DMS153 (cell line): ENCODE measurements at regions not wholly inside any gene's neighbourhood (a gene's known extent, or its start where the extent isn't known, plus 50 kb on each side); places are given as distances from the start of the nearest gene placed in this dataset.
A peak's percentile ranks its signal among the peaks of the same experiment; 100 is the strongest.

Experiments
- DNase-seq: peaks from one replicate; lab custom pipeline; 2025; lab: John Stamatoyannopoulos, UW

- no peak for DNase-seq
Measured at GRCh38 chr12:115708801-115709200, 568.7 kb downstream of the MED13L start.

DNA sequence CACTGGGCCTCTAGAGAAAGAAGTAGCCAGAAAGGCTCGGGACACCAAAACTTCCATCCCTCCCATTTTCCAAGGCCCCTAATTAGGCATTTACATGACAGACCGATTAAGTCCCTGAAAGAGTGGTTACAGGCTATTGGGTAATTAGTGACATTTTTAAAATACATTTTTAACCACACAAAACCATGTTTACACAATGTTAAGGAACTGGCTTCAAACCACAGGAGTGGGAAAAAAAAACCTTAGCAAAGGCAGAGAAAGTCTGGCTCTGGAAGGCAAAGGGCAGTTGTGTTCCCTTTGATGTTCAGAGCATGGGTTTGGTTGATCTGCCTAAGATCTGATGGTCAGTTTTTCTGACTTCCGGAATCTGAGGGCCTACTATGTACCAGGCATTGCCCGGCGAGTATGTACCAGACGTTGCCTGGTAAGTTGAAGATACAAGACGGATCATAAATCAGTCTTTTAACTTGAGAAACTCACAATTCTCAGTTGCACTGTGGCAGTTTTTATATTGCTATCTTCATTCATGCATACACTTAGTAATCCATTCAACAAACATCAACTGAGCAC is 576.5 kb downstream of the MED13L start:
- DNase-seq: no peak

GRCh38 chr12:115700081-115700480 is 577.4 kb downstream of the MED13L start:
- no peak for DNase-seq

DNA sequence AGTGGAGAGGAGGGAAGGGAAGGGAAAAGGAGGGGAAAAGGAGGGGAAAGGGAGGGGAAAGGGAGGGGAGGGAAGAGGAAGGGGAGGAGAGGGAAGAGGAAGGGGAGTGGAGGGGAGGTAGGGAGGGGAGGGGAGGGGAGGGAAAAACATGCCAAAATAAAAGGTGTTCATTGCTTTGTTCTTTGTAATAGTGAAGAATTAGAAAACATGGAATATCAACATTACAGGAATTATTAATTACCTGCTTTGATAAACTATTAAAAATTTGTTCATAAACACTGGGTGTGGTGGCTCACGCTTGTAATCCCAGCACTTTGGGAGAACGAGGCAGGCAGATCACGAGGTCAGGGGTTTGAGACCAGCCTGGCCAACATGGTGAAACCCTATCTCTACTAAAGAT is 579.2 kb downstream of the MED13L start:
- DNase-seq: no peak

- peak; percentile 93 for DNase-seq
Measured at GRCh38 chr12:115697340-115697739, 580.2 kb downstream of the MED13L start.

- DNase-seq: no peak
Measured at GRCh38 chr12:115694564-115694963, 582.9 kb downstream of the MED13L start.

DNA sequence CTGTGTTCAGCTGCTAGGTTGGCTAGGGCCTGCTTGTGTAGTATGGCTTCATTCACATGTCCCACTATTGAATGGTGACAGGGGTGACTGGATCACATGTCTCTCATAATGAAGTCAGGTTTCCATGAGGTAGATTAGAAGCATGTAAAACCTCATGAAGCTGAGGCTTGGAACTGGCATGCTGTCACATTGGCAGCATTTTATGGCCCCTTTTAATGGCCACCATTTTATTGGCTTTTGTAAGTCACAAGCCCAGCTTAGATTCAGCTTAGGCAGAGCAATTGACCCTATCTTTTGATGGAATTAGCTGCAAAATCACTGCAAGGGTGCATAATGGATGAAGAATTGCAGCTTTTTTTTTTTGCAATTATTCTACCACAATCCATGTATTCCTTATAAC is 583.5 kb downstream of the MED13L start:
- DNase-seq: no peak

DNA sequence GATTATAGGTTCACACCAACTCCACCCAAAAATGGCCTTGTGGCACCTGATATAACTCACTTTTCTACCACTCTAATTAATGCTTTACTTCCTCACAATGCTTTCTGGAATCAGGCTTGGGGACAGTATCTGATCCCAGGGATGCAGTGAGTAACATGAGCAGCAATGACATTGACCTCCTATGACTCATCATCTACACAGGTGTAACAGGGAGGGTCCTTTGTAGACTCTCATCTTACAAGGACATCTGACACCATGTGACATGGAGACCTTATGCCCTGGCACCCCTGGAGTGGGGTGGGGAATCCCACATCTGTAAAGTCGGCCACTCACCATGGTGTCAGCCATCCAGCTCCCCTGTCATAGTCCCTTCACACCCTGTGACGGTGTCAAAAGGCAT is 586.4 kb downstream of the MED13L start:
- DNase-seq: peak; percentile 42

- DNase-seq: no peak
Measured at GRCh38 chr12:115687094-115687493, 590.4 kb downstream of the MED13L start.

DNA sequence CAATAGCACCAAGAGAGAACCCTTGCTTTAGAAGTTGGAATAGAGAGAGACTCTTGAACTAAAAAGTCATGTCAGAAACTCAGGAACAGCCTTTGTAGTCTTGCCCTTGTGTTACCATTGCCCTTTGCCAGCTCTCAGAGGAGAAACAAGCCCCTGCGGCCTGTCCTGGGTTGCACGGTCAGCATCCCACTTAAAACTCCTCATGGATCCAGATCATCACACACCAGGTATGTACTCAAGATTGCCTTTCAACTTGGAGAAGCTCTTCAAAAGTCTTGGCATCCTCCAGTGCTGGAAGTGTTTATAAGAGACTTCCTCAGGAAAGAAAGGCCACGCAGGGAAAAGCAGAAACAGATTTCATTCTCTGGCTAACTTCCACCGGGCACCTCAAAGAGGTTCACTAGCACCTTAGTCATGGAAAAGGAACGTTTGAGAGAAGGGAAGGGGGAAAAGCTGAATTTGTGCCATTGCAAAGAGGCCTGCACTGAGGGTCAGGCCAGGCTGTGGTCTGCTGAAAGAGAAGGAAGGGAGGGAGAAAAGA is 594.2 kb downstream of the MED13L start:
- no peak for DNase-seq

GRCh38 chr12:115680967-115681366 is 596.5 kb downstream of the MED13L start:
- no peak for DNase-seq

DNA sequence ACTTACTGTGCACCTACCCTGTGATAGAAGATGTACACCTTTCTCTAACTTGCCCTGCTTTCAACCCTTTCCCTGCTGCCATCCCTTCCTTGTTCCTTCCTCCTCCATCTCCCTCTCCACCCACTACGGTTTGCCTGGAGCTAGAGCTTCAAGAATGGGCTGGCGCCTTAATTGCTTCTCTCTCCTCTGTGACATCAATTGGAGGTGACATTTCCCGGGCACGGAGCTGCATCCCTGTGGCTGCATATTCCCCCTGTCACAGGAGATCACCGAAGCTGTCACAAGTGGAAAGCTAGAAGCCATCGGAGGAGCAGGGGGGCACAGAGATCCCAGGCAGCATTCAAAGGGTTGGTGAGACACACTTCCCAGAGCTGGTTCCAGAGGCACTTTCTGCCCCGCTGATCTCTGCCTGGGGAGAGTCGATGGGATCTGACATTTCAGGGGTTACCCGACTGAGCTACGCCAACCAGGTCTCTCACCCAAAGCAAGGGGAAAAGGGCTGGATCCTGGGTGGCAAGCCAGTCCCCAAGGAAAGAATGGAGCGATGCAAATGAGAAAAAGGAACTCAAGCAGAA is 604.9 kb downstream of the MED13L start:
- no peak for DNase-seq

GRCh38 chr12:115672086-115672485 is 605.4 kb downstream of the MED13L start:
- no peak for DNase-seq

GRCh38 chr12:115670869-115671268 is 606.6 kb downstream of the MED13L start:
- DNase-seq: no peak

- no peak for DNase-seq
Measured at GRCh38 chr12:115667116-115667515, 610.4 kb downstream of the MED13L start.

DNA sequence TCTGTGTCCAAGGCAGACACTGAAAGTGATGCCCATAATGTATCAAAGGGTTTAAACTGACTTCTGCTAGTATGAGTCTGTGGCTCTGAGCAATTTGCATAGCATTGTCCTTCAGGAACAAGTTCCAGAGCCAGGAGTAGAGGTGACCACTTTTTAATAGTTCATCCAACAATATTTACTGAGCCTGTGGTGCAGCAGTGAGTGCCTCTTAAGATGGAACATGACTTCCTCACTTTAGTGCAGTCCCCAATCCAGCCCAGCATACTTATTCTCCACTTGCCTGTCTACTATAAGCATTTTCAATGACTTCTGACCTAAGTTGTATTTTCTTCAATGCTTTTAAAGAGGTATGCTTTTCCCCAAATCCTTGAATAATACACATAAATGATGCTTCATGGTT is 611.3 kb downstream of the MED13L start:
- no peak for DNase-seq

- no peak for DNase-seq
Measured at GRCh38 chr12:115661112-115661511, 616.4 kb downstream of the MED13L start.

DNA sequence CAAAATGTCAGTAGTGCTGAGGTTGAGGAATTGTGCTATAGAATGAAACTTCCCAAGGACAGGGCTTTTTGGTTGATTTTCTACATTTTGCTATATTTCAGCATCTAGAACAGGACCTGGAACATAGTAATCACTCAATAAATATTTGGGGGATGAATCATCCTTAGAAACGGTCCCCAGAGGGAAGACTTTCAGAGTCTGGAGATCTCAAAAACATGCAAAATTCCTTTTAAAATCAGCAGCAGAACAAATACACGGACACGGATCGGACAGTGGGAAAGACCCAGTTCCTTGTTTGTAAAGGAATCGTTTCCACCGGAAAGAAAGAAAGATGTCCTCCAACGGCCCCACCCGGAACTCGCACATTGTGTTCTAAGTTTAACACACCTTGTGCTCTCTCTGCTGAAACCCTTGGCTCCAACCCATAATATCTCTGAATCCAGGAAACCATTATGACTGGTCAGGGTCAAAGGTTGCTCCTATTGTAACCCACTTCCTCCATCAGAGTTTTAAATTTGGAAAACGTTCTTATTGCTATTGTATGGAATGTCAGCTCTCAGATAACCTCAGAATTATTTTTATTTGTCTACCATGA is 617.2 kb downstream of the MED13L start:
- DNase-seq: no peak

GRCh38 chr12:115659422-115659821 is 618.1 kb downstream of the MED13L start:
- DNase-seq: no peak

DNA sequence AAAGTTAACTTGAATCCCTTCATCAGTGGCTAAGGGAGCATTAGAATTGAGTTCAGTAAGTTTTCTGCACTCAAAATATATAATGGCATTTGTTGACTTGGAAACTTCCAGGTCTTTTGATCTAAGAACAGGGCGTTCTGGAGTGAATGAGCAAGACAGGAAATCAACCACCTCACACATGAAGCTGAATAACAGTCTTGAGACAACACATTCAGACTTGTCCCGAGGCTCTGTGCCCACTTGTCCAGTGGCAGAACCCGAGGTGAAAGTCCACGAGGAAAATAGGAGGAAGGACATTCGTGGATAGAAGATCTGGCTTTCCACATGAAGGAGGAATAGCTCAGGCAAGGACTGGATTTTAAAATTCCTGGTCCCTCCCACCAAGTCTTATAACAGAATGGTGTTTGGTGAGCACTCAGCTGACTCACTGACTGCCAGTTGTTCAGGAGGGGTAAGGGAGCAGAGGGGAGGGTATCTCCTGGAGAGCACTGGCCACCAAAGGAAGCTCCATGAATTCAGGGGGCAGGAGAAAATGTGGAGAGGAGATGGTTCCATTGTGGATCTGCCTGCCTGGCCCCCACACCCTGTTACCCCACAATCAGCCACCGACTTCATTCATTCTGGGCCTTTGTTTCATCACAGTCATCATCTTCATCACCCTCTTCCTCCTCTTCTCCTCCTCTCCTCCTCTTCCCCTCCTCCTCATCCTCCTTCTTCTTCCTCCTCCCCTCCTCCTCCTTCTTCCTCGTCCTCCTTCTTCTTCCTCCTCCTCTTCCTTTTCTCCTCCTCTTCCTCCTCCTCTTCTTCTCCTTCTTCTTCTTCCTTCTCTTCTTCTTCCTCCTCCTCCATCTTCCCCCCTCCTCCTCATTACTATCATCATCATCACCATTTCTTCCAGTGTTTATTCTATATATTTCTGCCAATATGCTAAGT is 620.1 kb downstream of the MED13L start:
- no peak for DNase-seq

DNA sequence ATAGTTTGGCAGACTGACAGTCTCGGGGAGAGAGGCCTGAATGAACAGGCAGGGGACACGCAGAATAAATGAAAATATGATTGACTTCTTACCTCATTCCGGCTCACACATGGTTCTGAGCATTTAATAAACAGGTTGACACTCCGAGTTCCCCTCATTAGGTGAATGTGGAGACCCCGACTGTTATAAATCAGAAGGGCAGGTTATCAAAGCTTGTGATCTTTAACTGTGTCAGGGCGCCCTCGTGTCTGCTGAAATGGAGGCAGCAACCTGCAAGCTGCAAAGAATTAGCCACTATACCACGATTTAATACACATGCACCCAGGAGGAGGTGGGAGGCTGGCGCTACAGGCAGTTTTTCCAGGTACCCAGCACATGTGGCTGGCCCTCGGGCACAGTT is 627.5 kb downstream of the MED13L start:
- no peak for DNase-seq

DNA sequence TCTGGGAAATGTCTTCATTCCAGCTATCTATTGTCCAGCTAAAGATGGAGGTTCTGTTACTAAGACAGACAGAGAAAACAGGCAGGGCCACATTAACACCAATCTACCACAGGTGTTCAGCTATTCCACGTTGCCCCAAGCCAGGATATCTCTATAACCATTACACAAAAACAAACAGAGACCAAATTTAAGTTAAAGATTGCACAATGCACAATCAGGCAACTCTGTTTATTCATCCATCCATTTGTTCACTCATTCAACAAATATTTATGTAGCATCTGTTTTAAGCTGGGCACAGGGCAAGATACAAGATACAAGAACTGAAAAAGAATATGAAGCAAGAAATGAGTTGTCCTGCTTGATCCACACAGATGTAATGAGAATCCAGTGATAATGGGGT is 629.0 kb downstream of the MED13L start:
- DNase-seq: no peak

DNA sequence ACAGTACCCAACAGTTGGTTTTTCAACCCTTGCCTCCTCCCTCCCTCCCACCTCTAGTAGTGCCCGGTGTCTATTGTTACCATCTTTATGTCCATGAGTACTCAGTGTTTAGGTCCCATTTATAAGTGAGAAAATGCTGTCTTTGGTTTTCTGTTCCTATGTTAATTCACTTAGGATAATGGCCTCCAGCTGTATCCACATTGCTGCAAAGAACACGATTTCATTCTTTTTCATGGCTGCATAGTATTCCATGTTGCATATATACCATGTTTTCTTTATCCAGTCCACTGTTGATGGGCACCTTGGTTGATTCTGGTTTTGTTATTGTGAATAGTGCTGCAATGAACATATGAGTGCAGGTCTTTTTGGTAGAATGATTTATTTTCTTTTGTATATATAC is 631.3 kb downstream of the MED13L start:
- no peak for DNase-seq
